HG02798 (cell line): ENCODE measurements at regions not wholly inside any gene's neighbourhood (a gene's known extent, or its start where the extent isn't known, plus 50 kb on each side); places are given as distances from the start of the nearest gene placed in this dataset.
"Not testable (repeated sequence)": the region's sequence is repeated elsewhere in the genome, so short reads cannot be mapped to it uniquely, and the experiment has no call there.

Experiments
- ATAC-seq: cut with Tn5 transposase; IDR thresholded peaks from one replicate; pipeline ENCODE4 v1.9.1; 2021; ENCODE audit warnings: mild to moderate bottlenecking; ENCODE audit not compliant: unreplicated experiment, poor library complexity

DNA sequence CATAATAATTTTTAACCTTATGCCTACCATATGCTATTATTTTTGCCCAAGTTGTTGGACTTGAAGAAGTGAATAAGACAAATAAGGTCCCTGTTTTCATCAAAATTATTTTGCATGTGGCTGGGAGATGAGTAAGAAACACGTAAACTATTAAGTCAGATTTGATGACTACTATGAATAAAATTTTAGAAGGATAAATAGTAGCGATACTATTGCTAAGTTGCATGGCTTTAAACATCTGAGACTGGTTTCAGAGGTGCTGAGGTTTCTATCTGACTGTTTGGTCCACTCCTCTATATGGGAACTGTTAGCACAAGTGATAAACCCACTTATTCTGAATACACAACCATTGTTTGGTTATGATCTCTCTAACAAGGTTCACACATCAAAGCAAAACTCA is 674.3 kb upstream of the MDGA2 start:
- ATAC-seq, result no peak

DNA sequence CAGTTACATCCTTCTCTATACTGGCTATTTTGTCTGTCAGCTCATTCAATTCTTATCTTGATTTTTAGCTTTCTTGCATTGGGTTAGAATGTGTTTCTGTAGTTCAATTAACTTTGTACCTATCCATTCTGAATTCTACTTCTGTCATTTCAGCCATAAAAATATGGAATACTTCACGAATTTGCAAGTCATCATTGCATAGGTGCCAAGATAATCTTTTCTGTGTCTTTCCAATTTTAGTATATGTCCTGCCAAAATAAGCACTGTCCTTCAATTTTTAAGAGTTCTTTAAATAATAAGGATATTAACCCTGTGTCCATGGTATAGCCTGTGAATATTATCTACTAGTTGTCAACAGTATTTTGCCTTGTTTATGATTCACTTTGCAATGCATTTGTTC is 665.7 kb upstream of the MDGA2 start:
- no peak for ATAC-seq

DNA sequence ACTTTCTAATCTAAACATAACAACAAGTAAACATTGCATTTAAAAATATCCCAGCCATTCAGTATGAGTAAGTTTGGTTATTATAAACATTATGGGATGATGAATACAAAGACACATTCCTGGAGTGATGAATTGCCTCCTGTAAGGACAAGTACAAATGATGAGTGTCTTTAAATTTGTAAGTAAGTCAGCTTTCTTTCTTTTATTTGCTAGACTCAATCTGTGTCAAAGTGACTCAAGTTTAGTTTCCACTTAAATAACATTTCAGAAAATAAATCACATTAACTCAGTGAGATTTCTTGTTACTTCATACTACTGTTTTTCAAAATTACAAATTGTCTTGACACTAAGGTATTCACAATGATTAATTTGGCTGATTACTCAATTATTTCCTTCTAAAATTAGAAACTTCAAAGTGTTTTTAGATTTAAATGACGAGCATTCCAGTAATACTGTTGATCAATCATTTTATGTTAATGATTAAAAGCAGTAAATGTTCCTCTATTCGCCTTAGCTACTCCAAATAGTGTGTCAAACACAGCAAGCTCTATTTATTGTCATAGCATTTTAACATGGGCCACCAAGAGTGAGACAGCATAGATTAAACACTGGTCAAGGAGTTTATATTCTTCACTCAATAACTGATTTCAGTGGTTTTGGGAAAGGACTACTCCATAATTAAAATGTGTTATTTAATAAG is 658.0 kb upstream of the MDGA2 start:
- ATAC-seq, result no peak

DNA sequence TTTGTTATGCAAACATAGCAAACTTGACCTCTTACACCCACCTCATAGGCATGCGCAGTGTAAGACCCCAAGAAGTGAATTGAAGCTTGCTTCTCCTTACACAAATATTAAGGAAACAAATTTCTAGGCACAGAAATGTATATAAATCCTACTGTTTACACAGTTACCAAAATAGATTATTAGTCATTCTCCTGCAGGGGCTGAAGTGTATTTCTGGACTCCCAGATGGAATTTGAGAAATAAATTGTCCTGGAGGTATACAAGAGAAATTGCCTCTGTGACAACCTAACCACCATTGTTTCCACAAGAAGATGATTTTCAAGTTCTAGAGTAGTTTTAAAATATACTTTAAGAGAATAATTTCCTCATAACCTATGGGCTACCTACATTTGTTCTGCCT is 656.0 kb upstream of the MDGA2 start:
- ATAC-seq, result no peak

DNA sequence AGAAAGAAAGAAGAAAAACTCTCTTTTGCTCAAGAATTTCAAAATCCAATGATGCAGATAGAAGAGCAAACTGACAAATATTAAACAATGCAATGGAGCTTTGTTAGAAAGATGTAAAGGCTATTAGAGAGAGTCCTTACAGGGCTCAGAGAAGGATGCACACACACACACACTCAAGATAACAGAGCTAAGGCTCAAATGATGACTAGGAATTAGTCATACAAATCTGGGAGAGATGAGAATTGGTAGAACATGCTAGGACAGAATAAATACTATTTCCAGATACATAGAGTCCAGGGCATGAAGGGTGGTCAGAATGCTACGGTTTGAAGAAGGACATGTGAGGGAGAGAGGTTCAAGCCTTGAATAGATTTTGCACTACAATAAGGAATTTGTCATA is 650.1 kb upstream of the MDGA2 start:
- no peak for ATAC-seq

DNA sequence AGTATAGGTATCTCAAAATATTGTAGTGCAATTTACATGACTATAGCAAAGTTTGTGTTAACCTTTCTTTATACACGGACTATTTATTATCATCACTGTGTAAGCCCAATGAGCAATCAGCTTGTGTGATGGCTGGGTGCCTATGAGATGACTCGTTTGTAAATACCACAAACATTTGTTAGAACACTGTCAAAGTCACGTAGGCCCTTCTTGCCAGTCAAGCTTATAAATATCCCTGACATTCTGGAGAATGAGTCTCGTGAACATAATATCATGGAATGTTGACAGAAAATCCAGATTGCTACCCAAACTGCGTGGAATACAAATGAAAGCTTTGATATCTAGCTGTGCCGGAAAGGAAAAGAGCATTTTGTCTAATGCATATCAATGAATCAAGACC is 648.3 kb upstream of the MDGA2 start:
- ATAC-seq, result no peak

DNA sequence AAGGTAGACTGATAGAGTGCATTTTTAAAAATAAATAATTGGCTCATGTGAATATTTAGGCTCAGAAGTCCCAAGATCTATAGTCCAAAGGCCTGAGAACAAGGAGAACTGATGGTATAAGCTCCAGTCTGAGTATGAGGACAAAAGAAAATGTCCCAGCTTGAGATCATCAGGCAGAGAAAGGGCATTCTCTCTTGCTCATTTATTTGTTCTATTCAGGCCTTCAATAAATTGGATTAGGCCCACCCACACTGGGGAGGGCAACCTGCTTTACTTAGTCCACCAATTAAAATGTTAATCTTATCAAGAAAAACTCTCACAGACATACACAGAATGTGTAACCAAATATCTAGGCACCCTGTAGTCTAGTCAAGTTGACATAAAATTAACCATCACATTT is 644.4 kb upstream of the MDGA2 start:
- no peak for ATAC-seq

DNA sequence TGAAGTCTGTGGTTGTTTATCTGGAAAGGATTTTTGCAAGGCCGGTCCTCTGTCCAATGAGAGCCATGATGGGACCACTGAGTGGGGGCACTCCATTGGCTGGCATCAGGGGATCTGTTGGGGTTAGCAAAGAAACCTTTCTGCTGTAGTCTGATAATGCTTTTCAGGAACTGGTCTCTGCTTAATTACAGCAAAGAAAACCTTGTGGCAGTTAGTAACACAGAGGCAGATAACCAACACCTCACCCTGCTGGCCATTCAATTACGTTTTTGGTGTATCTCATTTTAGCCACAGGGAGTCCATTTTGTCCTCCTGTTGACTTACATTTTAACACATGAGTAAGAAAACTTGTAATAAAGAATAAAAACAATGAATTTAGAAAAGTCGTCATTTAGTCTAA is 629.3 kb upstream of the MDGA2 start:
- no peak for ATAC-seq

DNA sequence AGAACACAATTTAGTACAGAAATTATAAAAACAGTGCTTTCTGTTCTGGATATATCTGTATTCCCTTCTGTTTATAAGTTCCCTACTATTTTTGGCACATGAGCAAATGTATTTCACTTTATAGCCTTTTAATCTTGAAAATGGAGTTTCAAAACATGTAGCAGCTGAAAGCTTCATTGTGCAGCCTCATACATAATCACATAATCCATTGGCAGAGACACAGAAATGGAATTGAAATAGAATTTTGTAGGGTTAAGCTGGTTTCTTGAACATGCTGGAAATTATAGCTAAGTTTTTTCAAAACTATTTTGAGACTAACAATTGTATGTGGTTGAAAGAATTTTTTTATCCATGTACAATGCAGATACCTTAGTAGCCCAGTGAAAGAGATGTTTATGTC is 614.3 kb upstream of the MDGA2 start:
- no peak for ATAC-seq

DNA sequence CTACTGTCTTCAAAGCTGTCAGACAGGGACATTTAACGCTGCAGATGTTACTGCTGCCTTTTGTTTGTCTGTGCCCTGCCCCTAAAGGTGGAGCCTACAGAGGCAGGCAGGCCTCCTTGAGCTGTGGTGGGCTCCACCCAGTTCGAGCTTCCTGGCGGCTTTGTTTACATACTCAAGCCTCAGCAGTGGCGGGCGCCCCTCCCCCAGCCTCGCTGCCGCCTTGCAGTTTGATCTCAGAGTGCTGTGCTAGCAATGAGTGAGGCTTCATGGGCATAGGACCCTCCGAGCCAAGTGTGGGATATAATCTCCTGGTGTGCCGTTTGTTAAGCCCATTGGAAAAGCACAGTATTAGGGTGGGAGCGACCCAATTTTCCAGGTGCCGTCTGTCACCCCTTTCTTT is 609.8 kb upstream of the MDGA2 start:
- ATAC-seq, result not testable (repeated sequence)

DNA sequence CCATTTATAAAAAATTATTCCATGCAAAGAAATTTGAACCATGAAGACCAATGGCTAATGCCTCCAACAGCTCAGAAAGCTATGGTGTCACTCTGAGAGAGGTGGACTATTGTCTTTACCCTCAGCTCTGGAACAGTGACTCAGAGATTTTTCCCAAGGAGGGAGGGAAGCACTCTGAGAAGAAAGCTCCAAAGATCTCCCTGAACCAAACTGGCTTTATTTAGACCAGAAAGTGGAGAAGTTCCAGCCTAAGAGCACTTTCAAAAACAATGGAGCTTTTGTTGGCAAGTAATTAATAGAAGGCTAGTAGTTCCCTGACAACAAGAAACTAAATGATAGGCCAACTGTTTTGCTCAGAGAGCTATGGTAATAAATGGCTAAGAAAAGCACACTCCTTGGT is 599.9 kb upstream of the MDGA2 start:
- ATAC-seq, result no peak

DNA sequence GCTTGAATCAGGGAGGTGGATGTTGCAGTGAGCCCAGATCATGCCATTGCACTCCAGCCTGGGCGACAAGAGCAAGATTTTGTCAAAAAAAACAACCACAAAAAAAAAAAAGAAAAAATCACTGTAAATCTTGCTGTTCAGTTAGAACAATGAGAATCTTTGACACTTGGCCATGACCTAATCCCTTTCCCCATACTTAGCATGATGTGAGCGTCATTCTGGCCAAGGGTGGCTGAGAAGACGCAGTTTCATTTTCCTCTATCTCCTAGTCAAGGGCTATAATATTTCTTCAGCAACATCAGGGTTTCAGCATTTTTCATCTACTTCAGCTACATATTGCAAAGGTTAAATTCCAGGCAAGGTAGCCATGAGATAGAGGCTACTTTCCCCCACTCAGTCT is 599.4 kb upstream of the MDGA2 start:
- ATAC-seq, result no peak

DNA sequence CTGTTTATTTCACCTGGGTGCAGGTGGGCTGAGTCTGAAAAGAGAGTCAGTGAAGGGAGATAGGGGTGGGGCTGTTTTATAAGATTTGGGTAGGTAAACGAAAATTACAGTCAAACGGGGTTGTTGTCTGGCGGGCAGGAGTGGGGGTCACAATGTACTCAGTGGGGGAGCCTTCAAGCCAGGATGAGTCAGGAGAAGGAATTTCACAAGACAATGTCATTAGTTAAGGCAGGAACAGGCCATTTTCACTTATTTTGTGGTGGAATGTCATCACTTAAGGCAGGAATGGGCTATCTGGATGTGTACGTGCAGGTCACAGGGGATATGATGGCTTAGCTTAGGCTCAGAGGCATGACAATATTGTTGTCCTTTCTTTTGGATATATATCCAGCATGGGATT is 592.5 kb upstream of the MDGA2 start:
- not testable (repeated sequence) for ATAC-seq

DNA sequence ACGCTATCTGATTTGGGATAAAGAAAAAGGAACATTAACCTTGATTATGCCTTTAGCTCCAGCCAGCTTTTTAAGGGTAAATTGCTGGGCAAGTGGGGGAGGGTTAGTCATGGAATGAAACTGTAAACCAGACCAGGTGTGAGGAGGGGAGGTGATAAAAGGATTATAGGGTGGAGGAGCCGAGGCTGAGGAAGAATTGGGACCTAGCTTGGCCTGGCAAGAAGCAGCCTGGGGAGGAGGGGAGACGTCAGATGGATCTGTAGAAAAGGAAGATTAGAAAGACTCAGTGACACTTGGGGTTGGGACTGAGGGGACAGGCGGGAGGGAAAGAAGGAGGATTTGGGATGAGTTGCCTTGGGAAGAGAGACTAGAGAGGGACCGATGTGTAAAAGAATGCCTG is 590.8 kb upstream of the MDGA2 start:
- ATAC-seq, result not testable (repeated sequence)

DNA sequence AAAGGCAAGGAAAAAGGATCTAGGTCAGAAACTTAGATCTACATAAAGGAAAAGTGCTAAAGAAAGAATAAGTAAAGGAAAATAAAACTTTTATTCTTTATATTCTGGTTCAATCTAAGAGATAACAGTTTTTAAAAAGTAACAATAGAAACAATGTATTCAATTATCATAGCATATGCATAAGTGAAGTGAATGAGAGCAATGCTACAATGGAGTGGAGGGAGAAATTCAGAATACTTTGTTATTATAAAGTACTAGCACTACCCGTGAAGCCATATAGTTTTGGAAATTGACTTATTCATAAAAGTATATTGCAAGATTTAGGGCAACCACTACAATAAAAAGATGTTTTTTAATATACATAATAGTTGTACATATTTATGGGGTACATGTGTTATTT is 586.0 kb upstream of the MDGA2 start:
- no peak for ATAC-seq

DNA sequence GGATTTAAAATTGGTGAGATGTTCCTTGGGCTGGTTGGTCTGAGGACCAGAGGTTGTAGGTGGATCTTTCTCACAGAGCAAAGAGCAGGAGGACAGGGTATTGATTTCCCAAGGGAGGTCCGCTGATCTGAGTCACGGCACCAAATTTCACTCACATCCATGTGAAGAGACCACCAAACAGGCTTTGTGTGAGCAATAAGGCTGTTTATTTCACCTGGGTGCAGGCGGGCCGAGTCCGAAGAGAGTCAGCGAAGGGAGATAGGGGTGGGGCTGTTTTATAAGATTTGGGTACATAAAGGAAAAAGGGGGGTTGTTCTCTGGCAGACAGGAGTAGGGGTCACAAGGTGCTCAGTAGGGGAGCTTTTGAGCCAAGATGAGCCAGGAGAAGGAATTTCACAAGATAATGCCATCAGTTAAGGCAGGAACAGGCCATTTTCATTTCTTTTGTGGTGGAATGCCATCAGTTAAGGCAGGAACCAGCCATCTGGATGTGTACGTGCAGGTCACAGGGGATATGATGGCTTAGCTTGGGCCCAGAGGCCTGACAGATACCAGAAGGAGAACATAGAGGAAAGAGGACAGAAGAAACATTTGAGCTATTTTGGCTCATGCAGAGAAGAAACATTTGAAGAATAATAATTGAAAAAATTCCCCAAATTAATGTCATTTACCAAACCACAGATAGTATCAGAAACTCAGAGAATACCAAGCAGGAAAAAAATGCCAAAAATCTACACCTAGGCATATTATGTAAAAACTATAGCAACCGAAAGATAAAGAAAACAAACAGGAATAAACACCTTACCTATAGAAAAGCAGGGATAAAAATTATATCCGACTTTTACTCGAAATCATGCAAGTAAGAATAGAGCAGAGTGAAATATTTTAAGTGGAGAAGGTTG is 585.2 kb upstream of the MDGA2 start:
- not testable (repeated sequence) for ATAC-seq

DNA sequence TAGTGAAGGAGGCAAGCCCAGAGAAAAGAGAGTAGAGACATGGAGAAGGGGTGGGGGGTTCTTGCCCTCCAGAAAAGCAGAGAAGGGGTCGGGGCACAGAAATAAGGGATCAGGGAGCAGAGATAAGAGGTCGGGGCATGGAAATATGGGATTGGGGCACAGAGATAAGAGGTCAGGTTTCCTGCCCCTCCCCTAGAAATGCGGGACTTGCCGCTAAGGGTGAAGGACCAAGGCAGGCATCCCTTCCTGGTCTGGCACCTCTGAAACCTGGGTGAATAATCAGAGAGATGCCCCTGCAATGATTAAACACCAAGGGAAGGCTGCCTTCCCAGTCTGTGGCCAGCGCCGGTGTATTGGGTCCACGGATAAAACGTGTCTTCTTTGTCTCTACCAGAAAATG is 584.5 kb upstream of the MDGA2 start:
- not testable (repeated sequence) for ATAC-seq

DNA sequence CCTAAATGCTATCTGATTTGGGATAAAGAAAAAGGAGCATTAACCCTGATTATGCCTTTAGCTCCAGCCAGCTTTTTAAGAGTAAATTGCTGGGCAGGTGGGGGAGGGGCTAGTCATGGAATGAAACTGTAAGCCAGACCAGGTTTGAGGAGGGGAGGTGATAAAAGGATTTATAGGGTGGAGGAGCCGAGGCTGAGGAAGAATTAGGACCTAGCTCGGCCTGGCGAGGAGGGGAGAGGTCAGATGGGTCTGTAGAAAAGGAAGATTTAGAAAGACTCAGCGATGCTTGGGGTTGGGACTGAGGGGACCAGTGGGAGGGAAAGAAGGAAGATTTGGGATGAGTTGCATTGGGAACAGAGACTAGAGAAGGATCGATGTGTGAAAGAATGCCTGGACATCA is 583.8 kb upstream of the MDGA2 start:
- not testable (repeated sequence) for ATAC-seq

DNA sequence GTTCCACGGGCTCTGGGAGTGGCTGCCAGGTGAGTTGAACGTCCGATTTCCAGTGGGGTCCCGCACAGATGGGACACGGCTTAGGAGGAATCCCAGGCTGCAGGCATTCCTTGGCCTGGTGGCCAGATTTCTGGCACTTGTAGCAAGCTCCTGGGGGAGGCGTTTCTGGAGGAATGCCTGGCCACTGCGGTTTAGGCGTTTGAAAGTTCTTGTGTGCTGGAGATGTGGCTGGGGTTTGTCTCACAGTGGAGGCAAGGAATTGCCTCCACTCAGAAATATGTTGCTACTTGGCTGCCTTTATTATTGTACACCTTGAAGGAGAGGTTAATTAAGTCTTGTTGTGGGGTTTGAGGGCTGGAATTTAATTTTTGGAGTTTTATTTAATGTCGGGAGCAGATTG is 583.3 kb upstream of the MDGA2 start:
- not testable (repeated sequence) for ATAC-seq

DNA sequence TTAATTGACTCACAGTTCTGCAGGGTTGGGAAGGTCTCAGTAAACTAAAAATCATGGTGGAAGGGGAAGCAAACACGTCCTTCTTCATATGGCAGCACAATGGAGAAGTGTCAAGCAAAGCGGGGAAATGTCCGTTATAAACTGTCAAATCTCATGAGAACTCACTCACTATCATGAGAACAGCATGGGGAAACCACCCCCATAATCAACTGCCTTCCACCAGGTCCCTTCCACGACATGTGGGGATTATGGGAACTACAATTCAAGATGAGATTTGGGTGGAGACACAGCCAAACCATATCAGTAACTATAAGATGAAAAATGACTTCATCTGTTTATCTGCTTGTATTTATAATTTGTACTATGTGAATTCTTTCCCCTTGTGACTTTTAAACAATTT is 577.6 kb upstream of the MDGA2 start:
- no peak for ATAC-seq

DNA sequence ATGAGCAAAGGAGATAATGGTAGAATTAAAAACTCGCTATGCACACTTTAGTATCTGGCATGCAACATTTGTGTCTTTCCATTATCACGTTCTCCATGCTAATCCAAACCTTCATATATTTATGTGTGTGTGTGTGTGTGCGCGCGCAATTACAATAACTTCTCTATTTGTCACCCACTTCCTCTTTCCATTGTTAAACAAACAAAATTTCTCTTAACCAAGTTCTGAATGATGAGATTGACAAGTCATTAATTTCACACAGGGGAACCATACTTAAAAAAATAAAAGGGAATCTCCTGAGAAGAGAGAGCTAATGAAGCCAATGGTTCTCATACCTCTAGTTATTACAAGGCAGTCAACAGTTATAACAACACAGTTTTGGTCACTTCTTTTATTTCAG is 575.9 kb upstream of the MDGA2 start:
- no peak for ATAC-seq

DNA sequence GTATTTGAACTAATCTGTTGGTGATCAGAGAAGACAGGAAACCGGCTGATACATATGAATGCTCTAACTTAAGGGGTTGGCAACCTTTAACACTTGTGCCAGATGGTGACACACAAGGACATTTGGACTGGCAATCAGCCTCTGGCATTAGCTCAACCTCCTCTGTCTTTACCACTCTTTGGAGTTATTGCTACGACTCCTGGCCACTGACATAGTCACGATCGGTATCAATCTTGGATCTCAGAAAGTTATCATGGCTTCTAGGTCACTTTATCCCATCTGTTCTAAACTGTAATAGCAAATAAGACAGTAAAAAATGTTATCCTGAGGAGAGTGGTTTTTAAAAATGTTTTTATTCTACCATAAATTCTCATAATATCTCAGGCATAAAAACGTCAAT is 575.2 kb upstream of the MDGA2 start:
- ATAC-seq, result no peak
